ENCODE measurements at regions not wholly inside any gene's neighbourhood (a gene's known extent, or its start where the extent isn't known, plus 50 kb on each side); places are given as distances from the start of the nearest gene placed in this dataset.

DNA sequence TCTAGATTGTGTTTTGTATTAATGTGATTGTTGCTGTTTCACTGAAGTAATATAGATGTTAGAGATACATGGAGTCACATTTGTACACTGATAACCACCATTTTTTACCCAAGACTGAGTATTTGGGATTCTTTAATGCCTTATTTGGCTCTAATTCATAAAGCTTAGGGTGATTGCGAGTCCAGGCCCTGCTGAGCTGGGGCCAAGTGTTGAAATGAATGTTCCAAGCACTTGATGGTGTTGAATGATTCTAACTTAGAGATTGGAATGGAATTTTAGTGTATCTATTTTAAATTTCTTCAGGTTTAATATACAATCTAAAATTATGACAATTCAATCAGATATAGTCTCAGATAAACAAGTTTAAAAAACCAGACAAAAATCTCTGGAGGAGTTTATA, 329.4 kb upstream of the SLC35B3 start:
- DNase-seq: no peak

DNA sequence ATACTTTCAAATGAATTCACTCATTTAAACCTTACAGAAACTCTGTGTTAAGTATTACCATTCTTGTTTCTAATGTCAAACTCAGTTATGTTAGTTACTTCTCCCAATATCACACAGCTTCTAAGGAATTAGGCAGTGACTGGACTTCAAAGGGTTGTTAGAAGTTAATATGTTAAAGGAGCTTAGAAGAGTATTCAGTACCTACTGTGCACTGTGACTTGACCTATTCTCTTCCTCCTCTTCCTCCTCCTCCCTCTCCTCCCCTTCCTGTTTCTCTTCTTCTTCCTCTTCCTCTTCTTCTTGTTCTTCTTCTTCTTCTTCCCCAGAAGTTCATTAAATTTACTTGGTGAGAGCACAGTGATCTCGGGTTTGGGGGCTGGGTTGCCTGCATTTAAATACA, 325.6 kb upstream of the SLC35B3 start:
- DNase-seq: no peak

DNA sequence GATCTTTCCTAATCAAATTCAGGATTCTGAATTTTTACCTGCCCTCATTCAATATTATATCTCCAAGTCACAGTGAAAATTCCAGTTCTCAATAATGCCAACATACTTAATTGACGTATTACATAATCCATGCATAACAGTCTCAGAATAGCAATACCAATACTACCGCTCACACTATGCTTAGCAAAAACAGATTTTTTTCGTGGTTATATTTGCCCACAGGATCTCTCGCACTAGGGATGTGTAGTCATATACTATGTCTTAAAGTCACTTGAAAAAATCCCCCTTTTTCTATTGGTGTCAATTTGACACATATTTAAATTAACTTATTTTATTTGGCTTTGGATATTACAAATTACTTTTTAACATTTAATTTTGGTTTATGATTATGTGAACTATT, 323.1 kb upstream of the SLC35B3 start:
- no peak for DNase-seq

DNA sequence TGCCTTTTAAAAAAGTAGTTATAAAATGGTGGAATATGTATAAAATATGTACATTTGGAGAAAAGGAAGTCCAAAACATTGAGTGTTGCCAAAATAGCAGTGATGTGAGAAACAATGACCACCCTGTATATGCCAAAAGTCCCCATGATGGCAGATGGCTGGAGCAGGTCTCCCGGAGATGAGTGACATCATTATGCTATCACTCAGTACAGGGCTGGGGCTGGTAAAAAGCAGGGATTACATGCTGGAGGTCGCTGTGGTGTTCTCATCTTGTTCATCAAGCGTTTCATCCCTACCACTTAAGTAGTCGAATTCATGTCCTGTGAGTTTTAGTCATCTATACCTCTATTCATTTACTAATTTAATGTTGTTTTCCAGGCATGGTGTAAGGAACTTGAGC, 315.3 kb upstream of the SLC35B3 start:
- no peak for DNase-seq

DNA sequence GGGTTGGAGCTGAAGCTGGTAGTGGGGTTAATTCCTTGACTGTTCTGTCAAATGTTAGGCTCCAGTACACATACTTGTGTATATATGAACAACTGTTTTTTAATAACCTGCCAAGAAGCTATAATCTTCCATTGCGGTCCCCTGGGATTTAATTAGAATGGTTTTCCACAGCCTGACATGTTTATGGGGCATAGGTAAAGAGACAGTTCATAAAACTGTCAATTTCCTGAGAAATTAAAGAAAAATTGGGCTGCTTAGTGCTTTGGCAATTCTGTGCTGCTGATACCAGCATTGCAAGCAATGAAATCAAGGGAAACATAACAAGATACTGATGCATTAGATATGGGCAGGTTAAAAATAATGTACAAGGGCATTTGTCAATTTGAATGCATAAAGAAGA, 314.1 kb upstream of the SLC35B3 start:
- DNase-seq: no peak

DNA sequence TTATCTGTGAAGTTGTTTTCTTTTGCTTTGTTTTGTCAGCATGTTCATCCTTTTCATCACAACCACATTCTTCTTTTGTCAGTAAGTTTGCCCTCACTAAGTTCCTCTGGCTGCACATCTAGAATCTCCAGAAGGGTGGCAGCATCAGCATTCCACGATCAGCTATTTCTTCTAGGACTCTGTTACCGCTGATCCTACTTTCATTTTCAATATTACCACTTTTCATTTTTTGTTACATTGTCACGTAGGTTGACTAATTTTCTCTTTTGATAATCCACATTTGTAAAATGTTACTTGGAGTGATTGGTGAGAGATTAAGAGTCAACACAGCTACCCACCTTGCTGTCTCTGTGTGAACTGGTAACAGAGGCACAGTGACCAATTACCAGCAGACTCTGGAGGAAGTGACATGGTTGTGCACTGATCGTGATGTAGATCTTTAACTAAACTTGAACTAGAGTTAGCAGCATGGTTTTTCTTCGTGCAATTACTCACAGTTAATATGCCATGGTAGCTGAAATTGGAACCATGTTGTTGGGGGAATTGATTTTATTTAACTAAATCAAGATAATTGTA, 307.9 kb upstream of the SLC35B3 start:
- DNase-seq: no peak

DNA sequence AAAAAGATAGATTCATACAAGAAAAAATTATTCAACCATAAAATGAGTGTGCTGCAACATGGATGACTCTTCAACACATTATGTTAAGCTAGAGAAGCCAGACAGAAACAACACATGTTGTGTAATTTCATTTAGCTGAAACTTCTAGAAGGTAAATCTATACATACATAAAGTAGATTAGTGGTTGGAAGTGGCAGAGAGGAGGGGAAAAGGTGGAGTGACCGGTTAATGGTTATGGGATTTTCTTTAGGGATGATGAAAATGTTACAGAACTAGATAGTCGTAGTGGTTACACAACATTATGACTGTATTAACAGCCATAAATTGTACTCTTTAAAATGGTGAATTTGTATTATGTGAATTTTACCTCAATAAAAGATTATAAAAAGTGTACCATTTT, 304.1 kb upstream of the SLC35B3 start:
- no peak for DNase-seq

DNA sequence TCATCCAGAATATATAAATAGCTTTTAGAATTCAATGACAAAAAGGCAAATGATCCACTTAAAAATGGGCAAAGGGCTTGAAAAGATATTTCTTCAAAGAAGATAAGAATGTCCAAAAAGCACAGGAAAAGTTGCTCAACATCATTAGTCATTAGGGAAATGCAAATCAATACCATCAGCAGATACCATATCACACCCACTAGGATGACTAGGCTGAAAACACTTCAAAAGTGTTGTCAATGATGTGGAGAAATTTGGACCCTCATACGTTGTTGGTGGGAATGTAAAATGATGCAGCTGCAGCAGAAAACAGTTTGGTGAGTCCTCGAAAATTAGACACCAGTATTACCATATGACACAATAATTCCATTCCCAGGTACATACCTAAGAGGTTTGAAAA, 303.6 kb upstream of the SLC35B3 start:
- no peak for DNase-seq

DNA sequence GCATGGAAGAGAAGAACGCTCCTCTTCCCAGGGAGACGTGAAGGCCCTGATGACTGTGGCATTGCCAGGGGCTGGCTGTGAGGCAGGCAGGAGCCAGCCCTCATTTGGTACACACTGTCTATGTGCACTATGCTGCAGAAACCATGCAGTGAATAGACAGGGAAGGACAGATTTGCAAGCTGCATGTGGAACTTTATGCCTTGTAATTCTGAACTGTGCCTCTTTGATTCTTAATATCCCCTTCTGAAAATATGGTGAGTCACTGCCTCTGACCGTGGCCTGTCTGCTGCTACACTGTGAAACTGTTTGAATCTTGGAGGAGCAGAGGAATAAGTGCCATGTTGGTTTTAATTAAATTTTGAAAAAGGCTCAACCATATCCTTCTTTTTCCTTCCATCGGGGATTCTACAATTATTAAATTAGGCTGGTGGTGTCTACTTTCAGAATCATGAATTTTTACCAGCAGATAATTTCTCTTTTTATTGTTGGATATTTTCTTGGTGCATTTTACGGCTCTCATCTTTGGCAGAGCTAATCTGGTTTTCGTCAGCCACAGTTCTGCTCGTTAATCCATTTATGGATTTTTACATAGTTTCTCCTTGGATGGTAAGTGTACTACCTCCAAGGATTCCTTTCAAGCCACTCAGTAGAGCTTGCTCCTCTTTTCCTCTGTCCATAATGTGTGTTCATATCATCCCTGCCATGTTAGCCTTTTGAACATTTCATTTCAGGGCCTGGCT, 301.0 kb upstream of the SLC35B3 start:
- no peak for DNase-seq

DNA sequence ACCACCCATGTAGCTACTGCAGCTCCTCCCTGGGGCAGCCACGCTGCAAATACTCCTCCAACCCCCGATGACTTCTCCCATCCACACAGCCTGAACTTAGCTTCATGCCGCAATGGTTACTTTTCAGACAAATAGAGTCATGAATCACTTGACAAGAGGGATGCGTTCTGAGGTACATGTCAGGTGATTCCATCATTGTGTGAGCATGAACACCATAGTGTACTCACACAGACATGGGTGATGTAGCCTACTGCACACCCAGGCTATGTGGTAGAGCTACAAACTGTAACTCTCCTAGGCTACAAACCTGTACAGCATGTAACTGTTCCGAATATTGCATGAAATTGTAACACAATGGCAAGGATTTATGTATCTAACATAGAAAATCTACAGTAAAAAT, 298.5 kb upstream of the SLC35B3 start:
- no peak for DNase-seq

DNA sequence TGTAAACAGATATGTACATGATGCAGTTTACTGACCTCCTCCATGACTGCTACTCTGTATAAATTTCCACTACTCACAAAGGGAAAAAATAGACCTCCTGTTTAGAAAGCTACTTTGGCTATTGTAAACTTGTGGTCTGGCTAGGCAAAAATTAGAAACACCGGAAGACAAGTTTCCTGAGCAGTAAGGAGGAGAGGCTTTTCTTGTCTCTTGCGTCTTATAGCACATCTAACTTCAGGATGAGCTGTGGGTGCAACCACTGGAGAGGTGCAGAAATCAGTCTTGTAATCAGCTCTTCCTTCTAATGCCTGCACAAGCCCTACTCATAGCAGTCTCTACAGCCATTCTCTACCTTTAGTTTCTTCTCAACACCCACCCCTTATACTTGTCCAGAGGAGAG, 296.5 kb upstream of the SLC35B3 start:
- DNase-seq: no peak

DNA sequence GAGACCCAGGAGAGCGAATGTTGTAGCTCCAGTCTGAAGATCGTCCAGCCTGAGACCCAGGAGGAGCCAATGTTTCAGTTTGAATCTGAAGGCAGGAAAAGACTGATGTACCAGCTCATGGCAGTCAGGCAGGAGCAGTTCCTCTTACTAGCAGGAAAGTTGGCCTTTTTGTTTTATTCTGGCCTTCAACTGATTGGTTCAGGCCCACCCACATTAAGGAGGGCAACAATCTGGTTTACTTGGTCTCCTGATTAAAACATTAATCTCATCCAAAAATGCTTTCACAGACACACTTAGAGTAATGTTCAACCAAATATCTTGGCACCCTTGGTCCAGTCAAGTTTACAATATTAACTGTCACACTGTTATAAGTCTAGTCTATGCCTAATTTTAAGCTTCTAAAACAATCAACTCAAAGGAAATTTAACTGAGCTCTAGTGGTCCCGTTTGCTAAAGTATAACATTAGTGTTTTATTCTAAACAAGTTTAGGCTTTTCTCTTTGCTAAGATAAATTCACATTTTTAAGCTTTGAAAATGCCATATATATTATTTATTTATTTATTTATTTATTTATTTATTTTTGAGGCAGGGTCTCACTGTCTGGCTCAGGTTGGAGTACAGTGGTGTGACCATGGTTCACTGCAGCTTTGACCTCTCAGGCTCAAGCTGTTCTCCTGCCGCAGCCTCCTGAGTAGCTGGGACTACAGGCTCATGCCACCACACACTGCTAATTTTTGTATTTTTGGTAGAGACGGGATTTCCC, 275.5 kb upstream of the SLC35B3 start:
- DNase-seq: no peak

DNA sequence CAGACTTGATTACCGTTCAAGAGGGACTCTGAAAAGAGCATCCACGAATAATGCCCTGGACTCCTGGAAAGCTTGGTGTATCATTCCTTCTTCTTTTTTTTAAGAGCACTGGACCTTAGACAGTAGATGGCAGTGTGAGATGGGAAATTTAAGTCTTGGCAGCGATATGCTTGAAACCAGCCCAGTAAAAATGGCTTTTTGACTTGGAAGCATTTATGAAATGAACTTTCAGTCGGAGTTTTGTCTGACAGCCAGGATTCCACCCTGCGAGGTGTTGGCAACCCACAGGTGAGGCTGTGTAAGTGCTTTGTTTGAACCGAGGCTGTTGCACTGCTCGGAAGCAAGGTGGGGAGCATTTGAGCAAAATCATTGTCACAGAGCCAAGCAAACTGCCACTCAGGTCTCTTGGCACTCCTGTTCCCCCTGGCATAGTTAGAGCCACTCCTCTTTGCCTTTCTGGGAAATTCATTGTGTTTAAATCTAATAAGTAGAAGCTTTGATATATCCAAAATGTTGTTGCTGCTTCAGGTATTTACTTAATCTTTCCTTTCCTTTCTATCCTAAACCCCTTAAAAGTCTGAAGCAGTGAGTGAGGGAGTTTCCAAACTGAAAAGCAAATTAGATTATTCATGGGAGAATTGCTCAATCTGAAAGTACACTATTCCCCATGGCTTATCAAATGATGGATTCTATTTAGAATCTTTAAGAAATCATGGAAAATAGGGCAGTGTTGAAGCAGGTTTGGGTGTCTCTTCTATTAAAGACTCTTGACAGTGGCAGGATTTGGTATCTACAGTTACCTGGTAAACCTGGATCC, 272.8 kb upstream of the SLC35B3 start:
- DNase-seq: no peak

DNA sequence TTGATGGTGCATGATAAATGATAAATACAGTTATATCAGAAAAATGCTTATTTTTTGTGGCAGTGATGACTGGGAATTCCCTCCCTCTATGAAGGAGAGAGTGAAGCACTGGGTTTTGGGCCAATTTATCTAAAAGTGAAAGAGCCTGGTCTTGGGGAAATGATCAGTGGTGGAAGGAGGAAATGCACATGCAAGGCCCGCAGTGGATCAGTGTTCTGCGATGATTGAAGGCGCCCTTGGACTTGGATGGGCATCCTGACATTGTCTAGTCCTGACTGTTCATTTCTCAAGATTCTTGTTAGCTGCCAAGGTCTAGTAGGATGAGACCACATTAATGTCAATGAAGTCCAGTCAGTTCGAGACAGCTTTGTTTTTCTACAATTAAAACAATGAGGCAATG, 272.0 kb upstream of the SLC35B3 start:
- no peak for DNase-seq

DNA sequence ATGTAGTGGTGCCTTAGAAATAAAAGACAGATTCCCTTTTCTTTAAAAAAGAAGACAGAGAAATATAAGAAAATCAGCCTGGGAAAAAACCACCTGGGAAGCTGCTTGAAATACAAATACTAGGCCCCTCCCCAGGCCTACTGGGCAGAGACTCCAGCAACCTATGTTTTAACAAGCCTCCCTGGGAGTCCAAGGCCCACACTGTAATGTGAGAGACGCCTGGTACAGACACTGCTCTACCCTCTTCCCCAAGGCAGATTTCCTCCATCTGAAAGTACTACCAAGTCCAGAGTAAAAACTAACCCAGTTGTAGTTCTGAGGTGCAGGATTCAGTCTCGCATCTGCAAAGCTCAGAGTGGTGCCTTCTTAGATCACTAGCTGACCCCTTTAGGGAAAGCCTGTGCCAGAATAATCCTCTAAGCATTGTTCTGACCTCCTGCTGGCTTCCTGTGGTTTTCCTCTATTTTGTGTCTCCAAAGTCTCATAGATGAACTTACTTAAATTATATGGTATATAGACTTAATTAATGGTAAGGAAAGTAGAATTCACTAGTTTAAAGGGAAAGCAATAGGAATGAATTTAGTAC, 270.2 kb upstream of the SLC35B3 start:
- DNase-seq: no peak

DNA sequence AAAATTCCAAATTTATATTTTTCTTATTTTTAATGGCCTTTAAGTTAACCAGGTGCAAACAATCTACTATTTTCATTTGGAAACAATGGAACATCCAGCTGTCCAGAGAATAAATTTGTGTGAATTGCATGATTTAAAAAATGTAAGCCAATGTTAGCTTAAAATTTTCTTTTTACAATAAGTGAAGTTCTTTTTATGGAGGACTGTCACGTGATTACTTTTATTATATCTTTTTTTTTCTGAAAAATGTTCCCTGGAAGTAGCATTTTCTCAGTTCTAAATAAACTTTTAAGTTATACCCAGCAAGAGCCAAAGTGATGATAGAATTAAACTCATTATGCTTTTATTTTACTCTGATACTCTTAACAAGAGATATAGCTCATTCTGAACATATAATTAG, 267.7 kb upstream of the SLC35B3 start:
- DNase-seq: no peak

DNA sequence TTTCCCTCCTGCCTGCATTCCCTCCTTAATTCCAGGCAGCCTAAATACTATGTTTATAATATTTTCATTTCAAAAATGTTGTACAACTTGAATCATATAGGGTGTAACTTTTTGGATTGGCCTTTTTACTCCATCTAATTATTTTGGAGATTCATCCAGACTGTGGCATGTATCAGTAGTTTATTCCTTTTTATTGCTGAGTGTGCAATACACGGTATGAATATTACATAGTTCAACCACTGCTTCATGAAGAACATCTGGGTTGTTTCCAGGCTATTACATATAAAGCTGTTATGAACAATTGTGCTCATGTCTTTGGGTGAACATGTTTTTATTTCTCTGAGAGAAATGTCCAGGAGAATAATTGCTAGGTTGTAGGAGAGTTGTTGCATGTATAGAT, 253.5 kb upstream of the SLC35B3 start:
- DNase-seq: no peak

DNA sequence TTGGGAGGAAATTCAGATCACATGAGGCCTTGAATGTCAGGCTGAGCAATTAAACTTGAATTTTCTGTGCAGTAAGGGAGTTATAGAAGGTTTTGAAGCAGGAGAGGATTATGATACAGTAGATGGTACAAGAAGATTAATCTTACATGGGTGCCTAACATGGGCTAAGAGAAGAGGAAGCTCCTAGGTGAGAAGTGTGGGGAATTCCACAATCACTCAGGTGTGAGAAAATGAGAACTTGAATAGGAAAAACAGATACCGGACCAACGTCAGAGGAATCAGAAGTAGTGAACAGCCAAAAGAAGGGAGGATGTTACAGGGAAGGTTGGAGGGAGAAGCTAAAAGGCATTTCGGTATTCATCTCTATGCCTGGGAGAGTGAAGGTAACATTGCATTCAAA, 250.7 kb upstream of the SLC35B3 start:
- no peak for DNase-seq

DNA sequence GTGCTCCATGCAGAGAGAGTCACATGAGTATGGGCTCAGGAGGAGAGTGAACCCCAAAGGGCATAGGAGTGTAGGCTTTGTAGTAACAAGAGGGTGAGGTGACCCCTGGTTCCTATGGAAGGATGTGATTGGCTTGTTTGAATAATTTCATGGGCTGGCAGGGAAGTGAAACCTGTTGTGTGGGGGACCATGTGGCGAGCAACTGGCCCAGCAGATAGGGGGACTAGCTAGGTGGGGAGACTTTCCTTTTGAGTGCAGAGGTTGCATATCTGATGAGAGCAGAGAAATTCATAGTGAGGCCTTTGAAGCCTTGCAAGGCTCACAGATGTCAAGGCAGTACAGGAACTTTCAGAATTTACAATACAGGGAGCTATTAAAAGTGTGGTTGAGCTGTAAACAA, 247.9 kb upstream of the SLC35B3 start:
- no peak for DNase-seq

DNA sequence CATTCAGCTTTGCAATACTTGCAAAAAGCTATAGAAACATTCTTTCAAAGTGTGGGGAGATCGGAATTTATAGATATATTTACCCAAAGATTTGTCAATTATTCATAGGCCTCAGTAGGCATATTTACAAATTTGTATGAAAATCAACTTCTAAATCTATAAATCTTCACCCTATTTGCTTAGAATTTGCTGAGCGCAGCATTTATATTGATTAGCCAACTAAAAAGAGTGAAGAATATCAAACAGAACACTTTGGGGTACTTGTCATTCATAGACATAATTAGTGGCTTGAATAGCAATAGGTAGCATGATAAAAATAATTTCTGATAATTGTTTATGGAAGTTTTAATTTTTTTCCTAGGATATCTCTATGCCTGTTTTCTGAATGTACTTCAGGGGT, 244.5 kb upstream of the SLC35B3 start:
- DNase-seq: no peak

DNA sequence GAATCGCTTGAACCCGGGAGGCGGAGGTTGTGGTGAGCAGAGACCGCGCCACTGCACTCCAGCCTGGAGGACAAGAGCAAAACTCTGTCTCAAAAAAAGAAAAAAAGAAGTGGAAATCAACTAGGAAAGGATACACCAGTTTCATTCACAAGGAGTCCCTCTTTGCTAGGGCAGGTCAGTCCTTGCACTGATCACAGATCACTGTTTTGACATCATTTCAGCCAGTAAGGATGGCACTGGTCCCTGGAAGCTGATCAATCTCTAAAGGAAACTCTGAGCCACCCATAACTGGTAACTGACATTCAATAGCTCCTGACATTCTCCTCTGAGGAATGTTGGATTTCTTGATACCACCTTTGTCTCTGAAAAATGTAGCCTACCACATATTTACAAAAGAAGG, 243.1 kb upstream of the SLC35B3 start:
- DNase-seq: no peak

DNA sequence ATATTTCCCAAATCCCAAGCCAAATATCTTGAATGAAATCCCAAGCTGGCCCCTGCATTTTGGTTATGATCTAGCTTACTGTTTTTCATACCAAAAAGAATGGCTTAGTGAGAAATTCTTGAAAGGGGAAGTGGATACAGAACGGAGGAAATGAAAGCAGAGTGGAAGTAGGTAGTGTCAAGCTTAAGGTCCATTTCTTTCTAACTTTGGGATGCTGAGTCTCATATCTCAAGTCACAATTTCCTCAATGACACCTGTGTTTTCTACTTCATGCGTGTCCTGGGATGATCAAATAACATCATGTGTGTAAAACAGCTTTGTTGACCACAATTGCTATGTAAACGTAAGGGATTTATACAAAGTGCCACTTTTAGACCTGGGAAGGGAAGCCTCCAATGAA, 238.8 kb upstream of the SLC35B3 start:
- DNase-seq: no peak

DNA sequence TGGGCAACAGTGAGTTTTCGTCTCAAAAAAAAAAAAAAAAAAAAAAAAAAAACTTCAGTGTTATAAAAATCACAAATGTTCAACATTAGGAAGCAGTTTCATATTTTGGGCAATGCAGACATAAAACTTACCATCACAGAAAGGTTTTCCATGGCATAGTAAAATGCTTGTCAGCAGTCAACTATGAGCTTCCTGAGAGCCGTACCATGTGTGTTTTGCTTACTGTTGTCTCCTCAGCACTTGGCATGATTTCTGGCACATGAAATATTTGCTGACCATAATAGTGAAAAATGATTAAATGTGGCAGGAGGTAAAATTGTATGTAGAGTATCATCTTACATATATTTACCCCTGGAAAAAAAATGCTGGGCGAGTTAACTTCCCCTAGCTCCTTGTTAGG, 237.5 kb upstream of the SLC35B3 start:
- no peak for DNase-seq
